HG02840 (cell line): ENCODE measurements at regions not wholly inside any gene's neighbourhood (a gene's known extent, or its start where the extent isn't known, plus 50 kb on each side); places are given as distances from the start of the nearest gene placed in this dataset.

Source experiments
- ATAC-seq: cut with Tn5 transposase; IDR thresholded peaks from one replicate; pipeline ENCODE4 v1.9.1; 2021; ENCODE audit warnings: mild to moderate bottlenecking, moderate library complexity, moderate number of reproducible peaks; ENCODE audit not compliant: unreplicated experiment, low FRiP score

DNA sequence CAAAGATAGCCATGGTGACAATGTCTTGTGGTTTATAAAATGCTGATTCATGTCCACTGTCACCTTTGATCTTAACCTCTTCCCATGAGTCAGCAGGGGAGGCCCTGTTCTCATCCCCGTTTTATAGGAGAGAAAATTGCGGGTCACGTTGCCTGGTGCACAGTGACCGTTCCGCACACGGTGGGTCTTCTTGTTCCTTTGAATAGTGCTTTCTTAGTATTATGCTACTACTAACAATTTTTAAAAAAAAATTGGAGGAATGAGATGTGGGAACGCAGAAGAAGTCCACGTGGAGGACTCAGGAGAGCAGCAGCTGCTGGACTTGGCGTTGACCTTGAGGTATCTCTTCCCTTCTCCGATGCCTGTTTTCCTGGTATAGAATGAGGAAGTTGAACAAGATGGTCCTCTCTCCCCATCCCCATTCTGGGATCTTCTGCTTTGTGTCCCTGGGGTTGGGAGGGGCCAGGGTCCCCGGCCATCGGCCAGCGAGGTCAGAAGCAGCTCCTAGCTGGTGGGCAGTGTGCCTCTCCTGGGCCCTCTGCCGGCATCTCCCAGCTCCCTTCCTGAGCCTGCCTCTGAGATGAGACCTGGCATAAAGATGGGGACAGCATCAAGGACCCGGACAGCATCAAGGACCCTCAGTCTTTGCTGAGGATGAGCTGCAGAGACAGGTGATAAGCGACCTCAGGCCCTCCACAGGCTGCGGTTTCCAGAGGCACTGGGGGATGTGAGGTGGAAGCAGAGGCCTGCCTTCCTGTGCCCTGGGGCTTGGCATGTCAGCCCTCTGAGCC is 143.9 kb downstream of the C9orf50 start:
- ATAC-seq = no peak

DNA sequence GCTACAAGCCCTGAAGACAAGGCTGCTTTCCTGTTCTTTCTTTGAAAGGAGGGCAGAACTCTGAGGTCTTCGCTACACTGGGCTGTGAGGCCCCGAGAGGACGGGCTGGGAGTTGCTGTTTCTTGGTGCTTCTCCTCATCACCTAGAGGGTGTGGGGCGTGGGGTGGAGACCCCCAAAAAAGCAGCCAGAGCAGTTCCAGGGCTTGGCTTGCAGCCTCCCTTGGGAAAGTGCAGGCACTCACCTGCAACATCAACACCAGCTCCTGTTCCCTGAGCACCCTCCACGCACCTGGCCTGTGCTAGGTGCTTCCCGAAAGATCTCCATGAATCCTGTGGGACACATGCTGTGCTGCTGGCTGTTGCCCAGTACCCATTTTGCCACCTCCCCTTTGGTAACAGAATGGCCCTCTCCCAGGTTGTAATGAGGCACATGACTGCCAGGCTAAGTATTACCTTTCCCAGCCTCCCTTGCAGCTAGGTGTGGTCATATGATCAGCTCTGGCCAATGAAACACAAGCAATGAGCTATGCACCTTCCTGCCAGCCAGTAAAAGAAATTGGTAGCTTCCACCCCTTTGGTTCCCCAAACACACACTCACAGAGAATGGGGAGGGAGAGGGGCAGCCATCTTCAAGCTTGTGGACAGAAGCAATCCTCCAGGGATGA is 146.0 kb downstream of the C9orf50 start:
- ATAC-seq = no peak

DNA sequence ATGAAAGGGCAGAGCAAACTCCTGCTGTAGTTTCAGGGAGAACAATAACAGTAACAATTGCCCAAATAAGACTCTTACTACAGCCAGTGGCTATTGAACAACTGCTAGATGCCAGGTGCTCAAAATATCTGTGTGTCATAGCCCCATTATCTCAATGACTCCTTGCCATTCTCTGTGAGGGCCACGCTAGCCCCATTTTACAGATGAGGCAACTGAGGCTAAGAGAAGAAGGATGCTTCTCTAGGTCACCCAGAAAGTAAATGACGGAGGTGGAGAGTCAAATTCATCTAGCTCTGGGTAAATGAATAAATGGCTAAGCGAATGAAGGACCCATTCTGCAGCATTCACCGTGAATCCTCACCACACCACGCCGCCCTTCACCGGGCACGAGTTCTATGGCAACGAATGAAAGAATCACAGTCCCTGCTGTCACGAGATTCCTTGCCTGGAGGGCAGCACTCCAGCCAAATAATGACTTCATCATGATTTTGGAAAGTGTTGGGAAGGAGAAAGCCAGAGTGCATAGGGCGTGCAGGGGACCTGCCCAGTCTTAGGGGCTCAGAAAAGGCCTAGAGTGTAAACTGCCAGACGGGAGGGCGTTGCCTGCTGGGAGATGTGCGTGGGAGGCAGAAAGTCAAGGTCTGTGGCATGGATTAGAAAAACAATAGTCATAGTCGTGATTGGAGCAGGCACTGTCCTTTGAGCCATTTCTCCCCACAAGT is 147.2 kb downstream of the C9orf50 start:
- ATAC-seq = no peak

DNA sequence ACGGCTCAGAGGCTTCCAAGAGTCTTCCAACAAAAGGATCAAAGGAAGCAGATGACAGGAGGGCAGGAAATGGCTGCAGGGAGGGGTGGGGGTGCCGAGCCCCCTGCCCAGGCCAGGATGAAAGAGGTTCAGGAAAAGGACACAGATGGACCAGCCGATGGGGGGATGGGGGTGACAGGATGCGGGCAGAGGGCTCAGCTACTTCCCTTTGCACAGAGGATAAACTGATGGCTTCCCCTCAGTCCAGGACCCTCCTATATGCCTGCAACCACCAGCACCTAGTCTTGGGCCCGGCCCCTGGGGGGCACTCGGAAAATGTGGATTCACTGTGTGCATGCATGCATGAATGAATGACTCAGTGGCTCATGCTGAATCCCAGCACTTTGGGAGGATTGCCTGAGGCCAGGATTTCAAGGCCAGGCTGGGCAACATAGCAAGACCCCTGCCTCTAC is 148.2 kb downstream of the C9orf50 start:
- no peak for ATAC-seq

DNA sequence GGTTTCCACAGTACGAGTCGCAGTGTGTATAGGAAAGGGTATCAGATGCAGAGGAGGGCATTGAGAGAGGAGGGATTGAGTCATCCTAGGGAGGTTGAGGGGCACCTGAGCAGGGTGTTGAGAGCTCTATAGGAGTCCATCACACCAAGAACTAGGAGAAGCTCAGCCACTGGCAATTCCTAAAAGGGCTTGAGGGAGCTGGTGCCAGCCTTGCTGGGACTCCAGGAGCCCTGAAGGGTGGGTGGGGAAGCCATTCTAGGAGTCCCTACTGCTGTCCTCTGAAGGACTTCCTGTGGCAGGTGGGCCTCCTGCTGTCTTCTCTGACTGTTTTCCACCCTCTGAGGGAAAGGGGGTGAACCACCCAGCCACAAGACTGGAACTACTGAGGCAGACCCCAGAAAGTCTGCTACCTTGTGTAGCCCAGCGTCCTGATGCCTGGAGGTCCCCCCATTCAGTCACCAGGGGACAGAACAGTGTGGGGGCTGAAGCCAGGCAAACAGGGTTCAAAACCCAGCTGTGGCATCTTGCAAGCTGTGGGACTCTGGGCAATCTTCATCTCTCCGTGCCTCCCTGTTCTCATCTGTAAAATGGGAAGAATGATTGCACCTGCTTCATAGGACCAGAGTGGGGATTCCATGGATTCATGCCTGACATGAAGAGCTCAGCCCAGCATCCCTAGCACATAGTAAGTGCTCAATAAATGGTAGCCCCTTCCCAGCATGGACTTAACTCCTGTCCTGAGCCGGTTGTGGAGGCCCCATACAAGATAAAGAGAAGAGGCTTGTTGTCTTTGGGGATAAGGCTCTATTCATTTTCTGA is 149.5 kb downstream of the C9orf50 start:
- ATAC-seq = no peak

DNA sequence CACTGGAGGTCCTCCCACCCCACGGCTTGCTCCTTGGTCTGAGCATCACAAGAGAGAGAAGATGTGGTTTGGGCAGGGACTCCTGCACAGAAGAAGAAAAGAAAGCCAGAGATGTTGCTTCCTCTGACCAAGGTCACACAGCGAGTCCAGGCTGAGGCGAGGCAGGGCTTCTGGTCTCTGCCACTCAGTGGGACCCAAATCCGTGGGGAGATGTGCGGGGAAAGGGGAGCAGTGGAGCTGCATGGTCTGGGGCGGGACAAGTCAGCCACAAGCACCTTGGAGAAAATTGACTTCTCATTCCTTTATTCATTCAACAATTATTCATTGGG is 150.9 kb downstream of the C9orf50 start:
- no peak for ATAC-seq

DNA sequence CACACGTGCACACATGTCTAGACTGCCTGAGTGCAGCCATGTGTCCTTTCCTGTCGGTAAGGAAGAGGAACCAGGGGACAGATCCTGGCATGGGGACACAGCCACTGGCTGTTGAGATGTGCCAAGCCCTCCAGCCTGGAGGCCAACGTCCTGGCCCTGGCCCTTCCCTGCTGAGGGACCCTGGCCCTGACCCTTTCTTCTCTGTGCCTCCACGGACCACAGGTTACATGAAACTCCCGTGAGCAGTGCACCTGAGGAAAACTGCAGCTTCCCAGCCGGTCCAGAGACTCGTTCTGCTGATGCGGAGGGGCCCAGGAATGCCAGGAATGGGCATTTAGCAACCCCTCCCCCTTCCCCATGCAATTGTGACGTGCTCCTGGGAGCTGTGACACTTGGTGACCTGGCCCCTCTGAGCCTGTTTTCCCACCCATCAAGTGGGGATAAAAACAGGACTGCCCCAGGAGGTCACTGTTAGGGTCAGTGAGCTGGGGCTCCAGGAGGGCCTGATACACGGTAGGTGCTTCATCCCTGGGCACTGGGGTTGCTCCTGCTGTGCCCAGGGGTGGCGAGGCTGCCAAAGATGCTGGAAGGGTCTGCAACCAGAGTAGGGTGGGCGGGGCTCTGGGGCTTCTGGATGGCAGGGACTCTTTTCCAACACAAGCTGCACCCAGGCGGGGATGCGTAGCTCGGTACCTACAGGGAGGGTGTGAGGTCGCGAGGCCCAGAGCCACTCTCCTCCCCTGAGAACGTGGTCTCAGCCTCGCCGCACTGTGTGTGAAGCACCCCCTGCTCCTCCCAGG is 151.5 kb downstream of the C9orf50 start:
- no peak for ATAC-seq

DNA sequence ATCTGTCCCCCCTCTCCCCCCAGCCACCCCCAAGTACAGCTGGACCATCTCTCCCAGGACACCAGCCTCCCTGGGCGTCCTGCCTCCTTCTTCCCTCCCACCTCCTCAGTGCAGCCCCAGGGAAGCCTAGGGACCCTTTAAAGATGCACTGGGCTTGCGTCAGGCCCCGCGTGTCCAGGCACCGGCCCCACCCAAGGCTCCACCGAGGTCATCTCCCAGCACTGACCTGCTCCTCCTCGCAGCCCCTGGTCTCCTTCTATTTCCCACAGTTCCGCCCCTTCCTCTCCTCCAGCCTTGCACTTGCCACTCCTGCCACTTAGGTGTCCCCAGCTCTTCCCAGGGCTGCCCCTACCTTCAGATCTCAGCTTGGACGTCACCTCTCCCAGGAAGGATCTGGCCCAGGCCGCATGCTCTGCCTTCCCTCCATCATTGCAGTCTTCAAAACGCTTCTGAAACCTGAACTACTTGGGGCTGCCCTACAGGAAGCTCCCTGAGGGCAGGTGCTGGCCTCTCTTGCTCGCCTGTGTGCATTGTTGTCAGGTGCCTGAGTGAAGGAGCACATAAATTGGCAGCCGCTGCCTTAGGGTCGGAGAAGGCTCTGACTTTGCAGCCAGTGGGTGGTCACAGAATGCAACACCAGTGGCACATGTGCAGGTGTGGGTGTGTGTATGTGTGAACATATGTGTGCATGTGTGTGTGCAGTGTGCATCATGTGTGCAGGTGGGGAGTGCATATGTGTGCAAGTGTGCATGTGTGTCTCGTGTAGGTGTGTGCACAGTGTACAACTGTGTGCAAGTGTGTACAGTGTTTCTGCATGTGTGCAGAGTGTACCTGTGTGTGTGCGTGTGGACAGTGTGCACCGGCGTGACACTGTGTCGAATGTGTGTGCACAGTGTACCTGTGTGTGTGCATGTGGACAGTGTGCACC is 152.9 kb downstream of the C9orf50 start:
- ATAC-seq = no peak

DNA sequence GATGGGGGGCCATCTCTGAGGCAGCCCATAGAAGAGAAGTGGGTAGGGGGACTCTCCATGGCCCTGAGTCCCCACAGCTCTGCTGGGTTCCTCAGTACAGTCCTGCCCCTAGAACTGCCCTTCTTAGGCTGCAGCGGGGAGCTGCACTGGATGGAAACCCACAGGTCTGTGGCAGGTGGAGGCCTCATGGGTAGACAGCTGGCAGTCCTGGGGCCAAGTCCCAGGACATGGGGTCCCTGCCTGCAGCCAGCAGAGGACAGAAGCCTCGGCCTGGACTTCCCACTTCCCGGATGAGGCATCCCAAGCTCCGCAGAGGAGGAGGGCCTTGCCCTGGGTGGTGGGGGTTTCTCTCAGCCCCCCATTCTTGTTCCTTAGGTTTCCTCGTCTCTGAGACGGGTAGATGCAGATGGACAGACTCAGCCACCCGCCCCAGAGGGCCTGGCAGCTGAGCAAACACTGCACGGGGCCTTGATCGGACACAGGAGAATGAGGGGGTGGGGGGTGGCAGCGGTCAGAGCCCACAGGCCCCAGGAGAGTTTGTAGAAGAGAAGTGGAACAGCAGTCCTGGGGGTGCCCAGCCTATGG is 153.8 kb downstream of the C9orf50 start:
- no peak for ATAC-seq

DNA sequence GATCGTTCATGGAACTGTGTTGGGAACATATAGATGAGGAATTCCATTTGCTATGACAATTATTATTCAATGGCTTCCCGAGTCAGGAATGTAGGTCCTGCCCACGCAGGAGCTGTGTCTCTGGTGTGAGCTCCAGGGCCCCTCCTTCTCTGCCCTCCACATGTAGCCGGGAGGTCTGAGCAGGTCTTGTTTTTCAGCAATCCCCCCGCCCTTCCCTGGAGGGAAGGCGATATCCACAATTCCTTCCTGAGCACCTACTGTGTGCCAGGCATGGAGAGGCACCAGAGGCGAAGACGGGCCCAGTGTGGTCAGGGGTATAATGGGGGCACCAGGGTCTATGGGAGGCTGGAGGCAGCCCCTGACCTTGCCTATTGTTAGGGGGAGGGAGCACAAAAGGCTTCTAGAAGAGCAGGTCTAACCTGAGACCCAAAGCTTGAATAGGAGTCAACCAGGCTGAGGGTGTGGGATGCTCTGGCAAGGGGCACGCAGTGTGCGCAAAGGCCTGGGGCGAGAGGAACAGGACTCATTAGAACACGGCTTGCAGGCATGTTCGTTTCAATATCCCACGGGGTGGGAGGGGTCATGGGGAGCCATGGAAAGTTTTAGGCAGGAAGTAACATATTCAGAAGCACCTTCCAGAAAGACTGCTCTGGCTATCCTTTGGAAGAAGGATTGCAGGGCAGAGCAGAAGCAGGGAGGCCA is 154.9 kb downstream of the C9orf50 start:
- no peak for ATAC-seq

DNA sequence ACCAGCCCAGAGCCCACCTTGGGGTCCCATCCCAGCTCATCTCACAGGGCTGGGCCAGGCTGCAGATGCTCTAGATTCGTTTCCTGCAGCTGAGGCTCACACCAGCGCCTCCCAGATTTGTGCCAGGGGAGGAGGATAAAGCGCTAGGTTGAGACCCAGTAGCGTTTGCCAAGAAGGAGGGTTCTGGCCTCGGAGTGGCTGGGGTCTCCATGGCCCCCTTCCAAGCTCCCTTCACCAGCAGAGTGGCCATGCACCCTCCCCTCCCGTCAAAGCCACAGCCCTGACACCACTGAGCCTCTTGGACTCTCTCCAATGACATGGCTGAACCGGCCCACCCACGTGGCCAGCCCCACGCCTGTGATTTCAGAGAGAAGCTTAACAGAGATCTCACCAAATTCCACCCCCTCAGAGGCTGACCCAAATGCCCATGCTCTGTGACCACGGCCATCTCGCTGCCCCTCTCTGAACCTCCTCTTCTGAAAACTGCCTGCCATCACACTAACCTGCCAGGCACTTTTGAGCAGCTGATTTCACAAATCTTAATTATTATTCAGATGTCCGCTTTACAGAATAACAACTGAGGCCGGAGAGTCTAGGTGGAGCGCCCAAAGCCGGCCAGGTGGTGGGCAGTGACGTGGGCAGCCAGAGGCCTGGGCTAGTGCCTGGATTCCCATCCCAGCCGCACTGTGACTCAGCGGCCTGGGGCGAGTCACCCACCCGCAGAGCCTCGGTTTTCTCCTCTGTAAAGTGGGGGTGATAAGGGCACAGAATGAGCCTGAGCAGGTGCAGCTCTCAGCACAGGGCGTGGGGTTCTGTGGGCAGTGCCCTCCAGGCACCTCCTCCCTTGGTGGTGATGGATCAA is 155.7 kb downstream of the C9orf50 start:
- ATAC-seq = no peak

DNA sequence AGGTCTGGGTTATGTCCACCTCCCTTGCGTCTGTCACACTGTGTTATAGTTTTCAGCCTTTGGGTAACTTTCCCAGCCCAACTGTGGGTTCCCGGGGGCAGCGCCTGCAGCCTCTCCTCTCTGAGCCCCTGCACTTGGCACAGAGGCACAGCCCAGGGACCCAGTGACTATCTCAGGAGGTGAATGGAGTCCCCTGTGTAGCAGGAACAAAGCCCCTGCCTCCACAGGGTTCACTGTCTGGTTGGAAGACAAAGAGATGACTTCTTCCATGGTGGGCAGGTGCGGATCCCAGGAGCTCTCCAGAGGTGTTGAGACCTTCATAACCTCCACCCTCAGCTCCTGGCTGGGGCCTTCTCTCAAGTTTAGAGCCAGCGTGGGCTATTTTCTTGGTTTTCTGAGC is 156.9 kb downstream of the C9orf50 start:
- ATAC-seq = no peak

DNA sequence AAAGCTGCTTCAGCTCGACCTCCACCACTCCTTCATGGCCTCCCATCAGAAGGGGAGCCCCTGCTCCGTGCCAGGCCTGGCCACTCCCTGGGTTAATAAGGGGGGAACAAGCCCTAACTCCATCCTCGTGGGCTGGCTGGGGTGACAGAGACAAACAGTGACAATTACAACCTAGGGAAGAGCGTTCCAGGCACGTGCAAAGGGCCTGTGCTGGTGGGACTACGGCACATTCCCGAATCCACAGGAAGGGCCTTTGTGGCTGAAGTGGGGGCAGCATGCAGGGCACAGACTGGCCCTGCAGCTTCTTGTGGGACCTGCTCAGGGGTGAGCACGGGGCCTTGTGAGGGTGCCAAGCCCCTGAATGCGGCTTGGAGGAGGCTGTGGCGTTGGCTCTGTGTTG is 157.4 kb downstream of the C9orf50 start:
- no peak for ATAC-seq

DNA sequence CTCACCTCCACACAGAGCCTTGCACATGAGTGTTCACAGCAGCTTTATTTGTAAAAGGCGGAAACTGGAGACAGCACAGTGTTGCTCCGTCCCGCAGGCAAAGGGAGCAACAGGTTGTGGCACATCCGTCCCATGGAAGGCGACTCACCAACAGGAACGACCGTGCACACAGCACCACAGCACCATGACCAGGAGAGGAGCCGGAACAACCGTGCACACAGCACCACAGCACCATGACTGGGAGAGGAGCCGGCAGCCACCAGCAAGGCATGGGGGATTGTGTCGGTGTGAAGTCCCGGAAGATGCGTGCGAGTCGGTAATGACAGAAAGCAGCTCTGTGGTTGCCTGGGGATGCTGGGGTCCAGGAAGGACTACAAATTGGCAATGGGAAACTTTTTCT is 158.5 kb downstream of the C9orf50 start:
- no peak for ATAC-seq

DNA sequence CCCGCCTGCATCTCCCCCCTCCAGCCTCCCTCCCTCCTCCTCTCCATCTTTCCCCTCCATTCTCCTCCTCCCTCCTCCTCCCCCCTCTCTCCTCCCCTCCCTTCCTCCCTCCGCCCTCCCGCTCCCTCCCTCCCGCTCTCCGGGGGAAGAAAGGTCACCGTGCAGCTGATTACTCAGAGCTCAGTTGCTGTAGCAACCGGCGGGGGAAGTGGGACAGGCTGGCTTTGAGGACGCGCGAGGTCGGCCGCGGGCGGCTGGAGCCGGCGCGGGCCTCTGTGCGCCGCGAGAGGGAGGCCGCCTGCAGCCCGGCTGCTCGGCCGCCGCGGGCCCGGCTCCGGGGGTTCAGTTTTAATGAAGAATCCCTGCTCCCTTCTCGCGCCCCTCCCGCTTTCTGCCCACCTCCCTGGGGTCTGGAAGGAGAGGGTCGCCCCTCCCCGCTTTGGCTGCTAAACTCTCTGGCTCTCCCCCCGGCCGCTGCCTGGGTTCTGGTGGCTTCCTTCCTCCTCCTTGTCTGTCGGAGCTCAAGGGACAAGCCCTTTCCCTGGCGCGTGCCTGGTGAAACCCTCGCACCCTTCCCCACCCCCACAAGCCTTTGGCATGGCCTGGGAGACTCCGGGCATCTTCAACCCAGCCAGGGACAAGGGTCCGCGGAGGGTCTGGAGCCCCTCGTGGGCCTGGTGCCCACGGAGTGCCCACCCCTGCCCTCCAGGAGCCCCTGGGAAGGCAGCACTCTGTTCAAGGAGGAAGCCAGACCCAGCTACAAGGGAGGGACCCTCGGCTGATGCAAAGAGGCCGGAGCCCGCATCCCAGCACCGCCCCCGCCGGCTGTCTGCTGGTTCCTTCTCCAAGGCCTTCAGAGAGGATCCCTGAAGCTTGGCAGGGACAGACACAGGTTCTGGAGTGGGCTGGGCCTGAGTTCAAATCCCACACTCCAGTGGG is 160.3 kb downstream of the C9orf50 start:
- no peak for ATAC-seq
